ENCODE measurements at regions not wholly inside any gene's neighbourhood (a gene's known extent, or its start where the extent isn't known, plus 50 kb on each side); places are given as distances from the start of the nearest gene placed in this dataset.

GRCh38 chr2:134118279-134119116 is 135.4 kb upstream of the MGAT5 start:
- TF ChIP-seq CTCF (IDR thresholded peaks at IDR 0.05) = peak; percentile 83
- Histone ChIP-seq H3K36me3 (ENCODE audit: insufficient read depth in 1 of 2, low read depth in 1 of 2) (no peaks in the 10 kb centered on the region), H3K27ac (no peak overlapping the region), H3K27me3 (ENCODE audit: insufficient read depth in 3 of 3, low read length in 2 of 3) (peaks cover 0 to 2% (median 0%) of the 10 kb centered on the region in 3 donors), H3K4me3 (no peak overlapping the region), H3K4me1 (peaks cover 17% of the 10 kb centered on the region), H3K9me3 (no peaks in the 10 kb centered on the region)
- intact Hi-C loops (cut with DNase I) = loop anchor here (1.0 to 5.0 kb wide), 6 partner anchors 89 to 294 kb away; no protein-coding TSS in a partner anchor
- ATAC-seq = peak; percentile 74 to 85 (median 81)
- peak; percentile 79 to 87 for DNase-seq
- 25 to 27% (median 26%) methylated on average over 8 of the region's 8 CpGs for WGBS, 3 donors

DNA sequence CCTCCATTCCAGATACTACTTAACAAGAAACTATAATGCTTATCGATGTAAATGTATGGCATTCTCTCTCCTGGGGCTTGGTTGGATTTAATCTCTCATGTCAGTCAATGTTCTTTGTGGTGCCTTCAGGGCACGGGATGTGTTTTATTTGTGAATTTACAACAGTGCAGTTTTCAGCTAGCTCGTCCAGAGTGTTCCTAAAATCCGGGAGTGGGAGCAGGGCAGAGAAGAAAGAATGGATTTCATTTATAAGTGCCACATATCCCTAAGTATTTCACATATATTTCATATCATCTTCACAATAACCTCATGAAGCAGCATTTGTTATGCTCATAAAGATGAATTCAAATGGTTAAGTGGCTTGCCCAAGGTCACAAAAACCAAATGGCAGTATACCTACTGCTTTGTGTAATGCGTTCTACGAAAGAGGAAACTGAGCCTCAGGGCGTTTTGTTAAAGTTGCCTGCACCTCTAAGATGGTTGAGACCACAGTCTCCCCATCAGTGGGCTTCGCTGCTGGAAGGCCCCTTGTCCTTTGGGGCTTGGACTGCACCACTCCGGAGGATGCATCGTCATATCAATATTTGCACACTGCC is 134.7 kb upstream of the MGAT5 start:
- H3K9me3 ChIP-seq = no peaks in the 10 kb centered on the region
- DNase-seq (no peak), ATAC-seq (no peak)
- TF ChIP-seq CTCF (IDR thresholded peaks at IDR 0.05) = no peak
- intact Hi-C loops (cut with DNase I) = loop anchor here (2.0 to 5.0 kb wide), 5 partner anchors 88 to 292 kb away; no protein-coding TSS in a partner anchor
- peaks cover 0 to 2% (median 0%) of the 10 kb centered on the region in 3 donors for H3K27me3 ChIP-seq (ENCODE audit: insufficient read depth in 3 of 3, low read length in 2 of 3)
- peaks cover 17% of the 10 kb centered on the region for H3K4me1 ChIP-seq
- no peak overlapping the region for H3K27ac ChIP-seq
- 25 to 36% (median 27%) methylated on average over 10 of the region's 10 CpGs for WGBS, 3 donors
- H3K36me3 ChIP-seq (ENCODE audit: insufficient read depth in 1 of 2, low read depth in 1 of 2) = no peaks in the 10 kb centered on the region
- H3K4me3 ChIP-seq = peak overlapping the region; percentile 87

DNA sequence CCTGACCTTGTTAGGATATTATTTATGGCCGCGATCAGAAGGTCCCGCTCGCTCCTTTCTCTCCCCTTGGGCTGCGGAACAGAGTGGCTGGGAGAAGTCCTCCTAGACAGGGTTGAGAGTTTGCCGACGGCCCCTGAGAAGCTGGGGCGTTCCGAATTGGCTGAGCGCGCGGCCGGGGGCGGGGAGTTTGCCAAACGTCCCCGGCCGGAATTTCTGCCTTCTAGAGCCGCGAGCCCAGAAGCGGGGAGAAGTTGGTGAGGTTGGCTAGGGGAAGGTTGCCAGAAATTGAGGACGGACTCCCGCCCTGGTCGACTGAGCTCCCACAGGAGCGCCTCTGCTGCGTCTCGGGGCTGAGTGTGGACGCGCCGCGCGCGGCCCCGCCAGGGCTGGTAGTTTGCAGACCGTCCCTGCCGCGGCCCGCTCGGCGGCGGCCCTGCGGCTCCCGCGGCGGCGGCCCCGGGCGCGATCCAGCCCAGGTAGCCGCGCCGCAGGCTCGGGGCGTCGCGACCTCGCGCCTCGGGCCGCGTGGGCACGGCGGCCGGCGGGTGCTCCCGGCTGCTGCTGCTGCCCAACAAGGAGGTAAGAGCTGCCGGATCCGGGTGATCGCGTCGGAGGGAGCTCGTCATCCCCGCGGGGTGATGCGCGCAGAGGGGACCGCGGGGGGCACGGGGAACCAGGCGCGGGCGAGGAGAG is 134.0 kb upstream of the MGAT5 start:
- peak; percentile 69 to 89 (median 80) for ATAC-seq
- intact Hi-C loops (cut with DNase I) = loop anchor here (2.0 to 10.0 kb wide), 6 partner anchors 55 to 291 kb away; no protein-coding TSS in a partner anchor
- Histone ChIP-seq H3K4me3 (peak overlapping the region; percentile 87), H3K36me3 (ENCODE audit: insufficient read depth in 1 of 2, low read depth in 1 of 2) (no peaks in the 10 kb centered on the region), H3K9me3 (no peaks in the 10 kb centered on the region), H3K27ac (peak overlapping the region; percentile 69), H3K4me1 (peaks cover 17% of the 10 kb centered on the region), H3K27me3 (ENCODE audit: insufficient read depth in 3 of 3, low read length in 2 of 3) (peaks cover 0 to 2% (median 0%) of the 10 kb centered on the region in 3 donors)
- TF ChIP-seq CTCF (IDR thresholded peaks at IDR 0.05) = no peak
- WGBS, 3 donors = 1 to 2% (median 1%) methylated on average over 49 to 81 of the region's 81 CpGs
- peak; percentile 87 to 89 for DNase-seq

- Histone ChIP-seq H3K27ac (peak overlapping the region; percentile 69), H3K27me3 (ENCODE audit: insufficient read depth in 3 of 3, low read length in 2 of 3) (peaks cover 0 to 2% (median 0%) of the 10 kb centered on the region in 3 donors), H3K4me1 (peaks cover 17% of the 10 kb centered on the region), H3K4me3 (peak overlapping the region; percentile 87), H3K36me3 (ENCODE audit: insufficient read depth in 1 of 2, low read depth in 1 of 2) (no peaks in the 10 kb centered on the region), H3K9me3 (no peaks in the 10 kb centered on the region)
- intact Hi-C loops (cut with DNase I) = loop anchor here in 1 of 2 donors (10.0 kb wide), 1 partner anchor 54 kb away; no protein-coding TSS in a partner anchor
- DNase-seq (peak in 1 of 2 donors; percentile 28), ATAC-seq (no peak)
- WGBS, 3 donors = 1% methylated on average over 17 to 37 of the region's 37 CpGs
- TF ChIP-seq CTCF (IDR thresholded peaks at IDR 0.05) = no peak
Measured at GRCh38 chr2:134120406-134120732, 133.5 kb upstream of the MGAT5 start.

Measured in psoas muscle (tissue), 7 donors.